HG03159 (cell line): ENCODE measurements at regions not wholly inside any gene's neighbourhood (a gene's known extent, or its start where the extent isn't known, plus 50 kb on each side); places are given as distances from the start of the nearest gene placed in this dataset.
"Not testable (repeated sequence)": the region's sequence is repeated elsewhere in the genome, so short reads cannot be mapped to it uniquely, and the experiment has no call there.

Experiments
- ATAC-seq: cut with Tn5 transposase; IDR thresholded peaks from one replicate; pipeline ENCODE4 v1.9.1; 2021; ENCODE audit warnings: mild to moderate bottlenecking, moderate library complexity; ENCODE audit not compliant: unreplicated experiment

- ATAC-seq: no peak
Measured at GRCh38 chr3:175989161-175989560, 1130.0 kb downstream of the NAALADL2 start.

GRCh38 chr3:175988401-175988800 lies 1129.3 kb downstream of the NAALADL2 start:
- no peak for ATAC-seq

- ATAC-seq: no peak
Measured at GRCh38 chr3:175985781-175986180, 1126.6 kb downstream of the NAALADL2 start.

GRCh38 chr3:175983379-175983778 lies 1124.2 kb downstream of the NAALADL2 start:
- ATAC-seq: no peak

- ATAC-seq: no peak
Measured at GRCh38 chr3:175980486-175981090, 1121.5 kb downstream of the NAALADL2 start.

- ATAC-seq: no peak
Measured at GRCh38 chr3:175977968-175978752, 1119.0 kb downstream of the NAALADL2 start.

GRCh38 chr3:175969456-175969855 lies 1110.3 kb downstream of the NAALADL2 start:
- no peak for ATAC-seq

GRCh38 chr3:175965036-175965435 lies 1105.9 kb downstream of the NAALADL2 start:
- no peak for ATAC-seq

- no peak for ATAC-seq
Measured at GRCh38 chr3:175957427-175957826, 1098.3 kb downstream of the NAALADL2 start.

GRCh38 chr3:175956964-175957363 lies 1097.8 kb downstream of the NAALADL2 start:
- no peak for ATAC-seq

GRCh38 chr3:175951047-175951694 lies 1092.0 kb downstream of the NAALADL2 start:
- ATAC-seq: no peak

GRCh38 chr3:175948041-175948440 lies 1088.9 kb downstream of the NAALADL2 start:
- ATAC-seq: no peak

GRCh38 chr3:175941352-175941751 lies 1082.2 kb downstream of the NAALADL2 start:
- peak; percentile 79 for ATAC-seq

- ATAC-seq: peak; percentile 45
Measured at GRCh38 chr3:175940881-175941280, 1081.7 kb downstream of the NAALADL2 start.

- ATAC-seq: no peak
Measured at GRCh38 chr3:175940243-175940642, 1081.1 kb downstream of the NAALADL2 start.

- not testable (repeated sequence) for ATAC-seq
Measured at GRCh38 chr3:175937367-175937766, 1078.2 kb downstream of the NAALADL2 start.

- no peak for ATAC-seq
Measured at GRCh38 chr3:175932586-175932985, 1073.5 kb downstream of the NAALADL2 start.

- ATAC-seq: no peak
Measured at GRCh38 chr3:175919133-175919532, 1060.0 kb downstream of the NAALADL2 start.

GRCh38 chr3:175916191-175916934 lies 1057.2 kb downstream of the NAALADL2 start:
- no peak for ATAC-seq

GRCh38 chr3:175914785-175915184 lies 1055.7 kb downstream of the NAALADL2 start:
- ATAC-seq: no peak

- ATAC-seq: no peak
Measured at GRCh38 chr3:175913286-175913685, 1054.2 kb downstream of the NAALADL2 start.
